ENCODE measurements at regions not wholly inside any gene's neighbourhood (a gene's known extent, or its start where the extent isn't known, plus 50 kb on each side); places are given as distances from the start of the nearest gene placed in this dataset.

GRCh38 chr15:69666441-69666882 lies 213.8 kb downstream of the RPLP1 start:
- TF ChIP-seq CTCF (conservative IDR thresholded peaks at IDR 0.05) = no peak
- no peak for TF ChIP-seq EZH2 (IDR thresholded peaks at IDR 0.05; ENCODE audit: low read depth)

All from PC-9 (cell line).